Vagina (tissue), 2 donors: ENCODE measurements at regions not wholly inside any gene's neighbourhood (a gene's known extent, or its start where the extent isn't known, plus 50 kb on each side); places are given as distances from the start of the nearest gene placed in this dataset.

Source experiments
- DNase-seq, 2 donors: peaks; one replicate each; pipeline ENCODE4 v3.0.0-alpha.2; 2017; ENCODE audit errors: extremely low spot score in 2 of 2
- H3K27ac ChIP-seq: fragments of 200-600 bp; sonication (generic); one replicate; pipeline ENCODE4 v1.5.1; 2019
- H3K27me3 ChIP-seq: fragments of 200-600 bp; sonication (generic); one replicate; pipeline ENCODE4 v1.5.1; 2019
- H3K36me3 ChIP-seq, 2 donors: fragments of 200-600 bp; sonication (generic); one replicate each; pipeline ENCODE4 v1.5.1; 2017 to 2019
- H3K4me1 ChIP-seq: fragments of 200-600 bp; sonication (generic); one replicate; pipeline ENCODE4 v1.5.1; 2019
- H3K4me3 ChIP-seq, 2 donors: fragments of 200-600 bp; sonication (generic); 1 replicate in 1 of 2; 2 replicates in 1 of 2; pipeline ENCODE4 v1.5.1; 2016 to 2019
- H3K9me3 ChIP-seq: fragments of 200-600 bp; sonication (generic); one replicate; pipeline ENCODE4 v1.5.1; 2019
- CTCF ChIP-seq, 3 experiments: fragments of 450-650 bp in 2 of 3; fragments of 200-600 bp in 1 of 3; sonication (generic) in 1 of 3; IDR thresholded peaks; one replicate each; pipeline ENCODE4 v1.5.1; 2017 to 2019; ENCODE audit warnings: antibody characterized with exemption in 3 of 3, mild to moderate bottlenecking in 2 of 3, moderate library complexity in 2 of 3
- POLR2A ChIP-seq, 2 donors: fragments of 450-650 bp; IDR thresholded peaks; one replicate each; pipeline ENCODE4 v1.6.1; 2017; ENCODE audit warnings: antibody characterized with exemption in 2 of 2, mild to moderate bottlenecking in 2 of 2, moderate library complexity in 2 of 2
- POLR2AphosphoS5 ChIP-seq, 2 donors: sonication (generic); formaldehyde crosslinking; IDR thresholded peaks; one replicate each; pipeline ENCODE4 v1.9.0; 2017; ENCODE audit warnings: antibody characterized with exemption in 2 of 2, mild to moderate bottlenecking in 2 of 2, low read depth in 1 of 2; ENCODE audit not compliant: insufficient read depth in 1 of 2
- intact Hi-C: fragments of 100-400 bp; cut with DNase I; formaldehyde crosslinking; loops from one replicate; pipeline ENCODE4 v1.15.1; 2023

DNA sequence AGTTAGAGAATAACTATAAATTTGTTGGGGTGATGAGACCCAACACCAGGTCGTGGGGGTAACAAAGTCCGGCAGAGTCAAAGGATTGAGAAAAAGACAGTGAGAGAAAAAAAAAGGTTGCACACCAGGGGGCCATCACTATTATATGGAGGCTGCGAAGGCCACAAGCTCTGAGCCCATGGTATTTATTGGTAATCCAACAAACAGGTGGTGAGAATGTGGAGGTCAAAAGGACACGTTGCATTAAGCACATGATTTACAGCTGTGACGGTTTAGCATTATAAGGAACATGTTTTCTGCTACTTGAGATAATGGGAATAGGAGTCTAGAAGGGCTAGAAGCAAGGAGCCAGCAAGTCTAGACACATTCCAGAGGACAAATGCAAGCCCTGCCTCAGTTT is 2202.2 kb upstream of the C9orf72 start:
- Histone ChIP-seq H3K27me3 (no peaks in the 10 kb centered on the region), H3K4me1 (no peaks in the 10 kb centered on the region), H3K27ac (no peak overlapping the region), H3K4me3 (no peak overlapping the region), H3K9me3 (no peaks in the 10 kb centered on the region), H3K36me3 (no peaks in the 10 kb centered on the region)
- intact Hi-C loops, result no loop called here
- DNase-seq, result no peak
- TF ChIP-seq POLR2A (IDR thresholded peaks at IDR 0.05), result no peak
- no peak for TF ChIP-seq POLR2AphosphoS5 (IDR thresholded peaks at IDR 0.05; ENCODE audit: insufficient read depth in 1 of 2, low read depth in 1 of 2)
- TF ChIP-seq CTCF (IDR thresholded peaks at IDR 0.05), result no peak

DNA sequence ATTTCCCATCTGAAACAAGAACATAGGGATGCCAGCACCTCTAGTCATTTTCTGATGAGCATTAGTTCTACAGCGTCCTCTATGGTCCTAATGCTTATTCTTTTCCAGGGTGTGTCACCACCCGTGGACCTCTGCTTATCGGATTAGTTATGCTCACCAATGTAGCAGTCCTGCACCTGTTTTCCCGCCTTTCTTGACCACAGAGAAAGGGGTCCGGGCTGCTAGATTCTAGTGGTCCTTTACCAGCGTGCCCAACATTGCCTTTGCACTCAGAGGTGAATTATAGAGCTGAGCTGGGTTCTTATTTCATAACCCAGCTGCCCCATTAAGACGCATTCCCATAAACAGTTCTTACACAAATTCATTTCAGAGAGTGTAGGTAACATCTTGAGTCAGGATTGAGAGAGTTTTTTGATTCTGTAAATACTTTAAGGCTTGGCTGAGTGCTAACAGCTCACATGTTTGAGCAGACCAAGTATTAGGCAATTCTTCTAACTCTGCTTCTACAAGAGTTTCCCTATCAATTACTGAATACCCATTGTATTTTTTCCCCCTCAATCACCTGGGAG is 2205.1 kb upstream of the C9orf72 start:
- H3K9me3 ChIP-seq, result no peaks in the 10 kb centered on the region
- intact Hi-C loops, result no loop called here
- no peak for DNase-seq
- no peaks in the 10 kb centered on the region for H3K36me3 ChIP-seq
- H3K27me3 ChIP-seq, result no peaks in the 10 kb centered on the region
- TF ChIP-seq POLR2A (IDR thresholded peaks at IDR 0.05) (no peak), CTCF (IDR thresholded peaks at IDR 0.05) (no peak), POLR2AphosphoS5 (IDR thresholded peaks at IDR 0.05; ENCODE audit: insufficient read depth in 1 of 2, low read depth in 1 of 2) (no peak)
- no peak overlapping the region for H3K4me3 ChIP-seq
- H3K4me1 ChIP-seq, result no peaks in the 10 kb centered on the region
- no peak overlapping the region for H3K27ac ChIP-seq

DNA sequence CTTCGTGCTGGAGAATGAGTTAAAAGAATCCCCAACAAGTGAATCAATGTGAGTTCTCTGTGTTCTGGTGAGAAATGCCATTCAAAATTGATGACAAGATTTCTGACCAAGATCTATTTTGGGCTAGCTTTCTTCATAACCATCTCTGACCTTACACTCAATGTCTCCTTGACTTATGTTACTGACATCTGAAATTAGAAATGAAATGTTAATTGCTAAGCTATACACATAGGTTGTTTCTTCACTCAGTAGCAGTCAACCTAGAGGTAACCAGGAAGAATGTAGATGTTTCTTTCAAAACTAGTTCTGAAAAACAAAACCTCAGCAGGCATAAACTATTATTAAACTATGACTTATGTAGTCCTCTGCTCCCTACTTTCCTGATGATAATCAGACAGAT is 2220.7 kb upstream of the C9orf72 start:
- Histone ChIP-seq H3K9me3 (no peaks in the 10 kb centered on the region), H3K36me3 (no peaks in the 10 kb centered on the region), H3K4me3 (no peak overlapping the region), H3K27me3 (no peaks in the 10 kb centered on the region), H3K27ac (no peak overlapping the region), H3K4me1 (no peaks in the 10 kb centered on the region)
- intact Hi-C loops, result no loop called here
- DNase-seq, result no peak
- TF ChIP-seq POLR2AphosphoS5 (IDR thresholded peaks at IDR 0.05; ENCODE audit: insufficient read depth in 1 of 2, low read depth in 1 of 2), result no peak
- no peak for TF ChIP-seq POLR2A (IDR thresholded peaks at IDR 0.05)
- TF ChIP-seq CTCF (IDR thresholded peaks at IDR 0.05), result no peak

DNA sequence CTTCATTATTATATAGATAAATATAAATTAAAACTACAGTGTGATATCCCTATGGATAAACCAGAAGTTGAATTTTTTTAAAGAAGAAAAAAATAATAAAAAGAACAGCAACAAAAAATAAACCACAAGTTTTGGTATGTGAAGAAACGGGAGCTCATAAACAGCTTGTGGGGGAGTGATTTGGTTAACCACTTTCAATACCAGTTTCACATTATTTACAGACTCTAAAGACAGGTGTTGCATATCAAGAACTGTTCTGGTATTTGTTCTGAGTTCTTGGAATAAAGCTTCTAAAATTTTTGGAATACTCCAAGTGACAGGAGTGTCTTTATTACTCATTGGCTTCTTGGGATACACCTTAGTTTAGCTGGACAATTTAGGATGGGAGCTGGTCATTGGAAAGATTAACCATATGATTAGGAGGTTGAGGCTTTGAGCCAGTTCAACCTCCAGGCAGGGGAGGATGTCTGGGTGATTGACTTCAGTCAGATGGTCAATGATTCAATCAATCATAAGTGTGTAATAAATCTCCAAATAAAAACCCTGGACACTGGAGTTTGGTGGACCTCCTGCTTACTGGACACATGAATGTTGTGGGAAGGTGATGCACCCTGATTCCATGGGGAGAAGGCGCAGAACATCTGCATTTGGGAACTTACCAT is 2223.1 kb upstream of the C9orf72 start:
- no peak for TF ChIP-seq POLR2A (IDR thresholded peaks at IDR 0.05)
- no peak for TF ChIP-seq POLR2AphosphoS5 (IDR thresholded peaks at IDR 0.05; ENCODE audit: insufficient read depth in 1 of 2, low read depth in 1 of 2)
- TF ChIP-seq CTCF (IDR thresholded peaks at IDR 0.05), result no peak
- Histone ChIP-seq H3K4me1 (no peaks in the 10 kb centered on the region), H3K9me3 (no peaks in the 10 kb centered on the region), H3K36me3 (no peaks in the 10 kb centered on the region), H3K27ac (no peak overlapping the region), H3K27me3 (no peaks in the 10 kb centered on the region), H3K4me3 (no peak overlapping the region)
- no peak for DNase-seq
- intact Hi-C loops, result no loop called here

DNA sequence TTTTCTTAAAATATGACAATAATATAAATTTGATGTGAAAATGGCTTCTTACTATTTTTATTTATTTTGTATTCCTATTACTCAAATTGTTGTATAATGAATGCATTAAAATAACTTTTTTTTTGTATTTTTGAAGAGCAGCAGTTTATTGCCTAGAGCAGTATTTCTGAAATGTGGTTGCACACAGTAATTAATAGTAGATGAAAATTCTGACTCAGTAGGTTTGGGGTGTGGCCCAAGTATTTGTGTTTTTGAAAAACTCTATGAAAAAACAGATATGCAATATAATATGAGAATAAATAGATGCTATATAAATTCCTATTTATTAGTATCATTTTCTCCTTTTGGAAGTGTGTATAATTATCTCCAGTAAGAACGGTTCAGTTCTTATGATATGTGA is 2225.3 kb upstream of the C9orf72 start:
- intact Hi-C loops, result no loop called here
- Histone ChIP-seq H3K27ac (no peak overlapping the region), H3K27me3 (no peaks in the 10 kb centered on the region), H3K9me3 (no peaks in the 10 kb centered on the region), H3K4me1 (no peaks in the 10 kb centered on the region), H3K36me3 (no peaks in the 10 kb centered on the region), H3K4me3 (no peak overlapping the region)
- no peak for TF ChIP-seq CTCF (IDR thresholded peaks at IDR 0.05)
- TF ChIP-seq POLR2AphosphoS5 (IDR thresholded peaks at IDR 0.05; ENCODE audit: insufficient read depth in 1 of 2, low read depth in 1 of 2), result no peak
- TF ChIP-seq POLR2A (IDR thresholded peaks at IDR 0.05), result no peak
- no peak for DNase-seq
